ENCODE measurements at regions not wholly inside any gene's neighbourhood (a gene's known extent, or its start where the extent isn't known, plus 50 kb on each side); places are given as distances from the start of the nearest gene placed in this dataset.

DNA sequence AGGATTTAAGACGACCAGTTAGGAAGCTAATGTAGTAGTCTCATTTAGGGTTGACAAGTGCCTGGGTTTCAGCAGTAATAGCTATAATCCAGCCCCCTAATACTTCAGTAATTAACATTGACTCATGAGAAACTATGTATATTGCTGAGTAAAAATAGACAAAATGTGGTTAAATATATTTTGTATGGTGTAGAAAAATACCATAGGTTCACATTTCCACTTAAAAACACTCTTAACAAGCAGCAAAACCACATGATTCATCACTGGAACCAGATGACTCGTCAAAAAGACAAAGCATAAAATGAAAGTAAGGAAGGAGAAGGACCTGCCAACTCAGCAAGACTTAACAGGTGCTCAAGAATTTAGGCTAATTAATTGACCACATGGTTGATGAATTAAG is 288.9 kb downstream of the EFHB start:
- Histone ChIP-seq H3K4me1 (ENCODE audit: insufficient read depth, low read length) (no peaks in the 10 kb centered on the region), H3K4me3 (ENCODE audit: low read length in 2 of 2) (no peak overlapping the region), H3K27me3 (ENCODE audit: insufficient read depth, low read length) (no peaks in the 10 kb centered on the region), H3K27ac (ENCODE audit: low read depth, low read length) (no peak overlapping the region), H3K9me3 (ENCODE audit: control insufficient read depth in 1 of 2, low read length in 2 of 2) (no peaks in the 10 kb centered on the region), H3K36me3 (ENCODE audit: insufficient read depth, low read length) (no peaks in the 10 kb centered on the region)
- Mint-ChIP-seq H3K9me3 (peaks cover 0 to 16% (median 5%) of the 10 kb centered on the region in 8 donors), H3K4me3 (no peak overlapping the region), H3K36me3 (no peaks in the 10 kb centered on the region), H3K27me3 (no peaks in the 10 kb centered on the region), H3K27ac (no peak overlapping the region), H3K4me1 (no peaks in the 10 kb centered on the region)
- CTCF ChIA-PET (ENCODE audit: partially characterized antibody), result no interaction called here
- intact Hi-C loops (cut with micrococcal nuclease), result no loop called here
- POLR2A ChIA-PET (ENCODE audit: partially characterized antibody), result no interaction called here
- DNase-seq, result no peak

DNA sequence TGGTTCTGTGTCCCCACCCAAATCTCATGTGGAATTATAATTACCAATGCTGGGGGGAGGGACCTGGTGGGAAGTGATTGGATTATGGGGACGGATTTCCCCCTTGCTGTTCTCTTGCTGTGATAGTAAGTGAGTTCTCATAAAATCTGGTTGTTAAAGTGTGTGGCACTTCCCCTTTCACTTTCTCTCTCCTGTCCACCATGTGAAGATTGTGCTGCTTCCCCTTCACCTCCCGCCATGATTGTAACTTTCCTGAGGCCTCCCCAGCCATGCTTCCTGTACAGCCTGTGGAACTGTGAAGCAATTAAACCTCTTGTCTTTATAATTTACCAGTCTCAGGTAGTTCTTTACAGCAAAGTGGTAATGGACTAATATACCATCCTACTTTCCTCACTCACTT is 289.6 kb downstream of the EFHB start:
- H3K36me3 Mint-ChIP-seq, result no peaks in the 10 kb centered on the region
- Histone ChIP-seq H3K4me1 (ENCODE audit: insufficient read depth, low read length) (no peaks in the 10 kb centered on the region), H3K36me3 (ENCODE audit: insufficient read depth, low read length) (no peaks in the 10 kb centered on the region), H3K4me3 (ENCODE audit: low read length in 2 of 2) (no peak overlapping the region), H3K9me3 (ENCODE audit: control insufficient read depth in 1 of 2, low read length in 2 of 2) (no peaks in the 10 kb centered on the region), H3K27me3 (ENCODE audit: insufficient read depth, low read length) (no peaks in the 10 kb centered on the region), H3K27ac (ENCODE audit: low read depth, low read length) (no peak overlapping the region)
- intact Hi-C loops (cut with micrococcal nuclease), result no loop called here
- H3K27ac Mint-ChIP-seq, result no peak overlapping the region
- no peaks in the 10 kb centered on the region for H3K4me1 Mint-ChIP-seq
- POLR2A ChIA-PET (ENCODE audit: partially characterized antibody), result no interaction called here
- DNase-seq, result no peak
- H3K9me3 Mint-ChIP-seq, result peaks cover 0 to 12% (median 4%) of the 10 kb centered on the region in 8 donors
- CTCF ChIA-PET (ENCODE audit: partially characterized antibody), result no interaction called here
- H3K4me3 Mint-ChIP-seq, result no peak overlapping the region
- H3K27me3 Mint-ChIP-seq, result no peaks in the 10 kb centered on the region

DNA sequence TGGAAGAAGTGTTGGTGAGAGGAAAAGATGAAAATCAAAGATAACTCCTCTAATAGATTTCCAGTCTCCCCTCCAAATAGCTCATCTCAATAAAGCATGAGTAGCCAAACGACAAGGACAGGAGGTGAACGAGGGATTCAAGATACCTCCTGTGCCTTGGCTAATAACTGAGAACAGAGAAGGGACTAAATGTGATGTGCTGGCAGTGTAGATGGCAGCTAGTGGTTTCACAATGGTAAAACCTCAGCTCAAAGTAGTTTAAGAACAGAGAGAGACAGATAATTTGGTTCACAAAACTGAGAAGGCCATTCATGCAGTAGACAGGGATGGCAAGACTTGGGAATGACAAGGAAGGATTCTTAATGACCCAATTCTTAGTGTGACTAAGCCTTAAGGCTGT is 292.6 kb downstream of the EFHB start:
- intact Hi-C loops (cut with micrococcal nuclease), result no loop called here
- ChIA-PET CTCF (ENCODE audit: partially characterized antibody) (no interaction called here), POLR2A (ENCODE audit: partially characterized antibody) (no interaction called here)
- Histone ChIP-seq H3K4me3 (ENCODE audit: low read length in 2 of 2) (no peak overlapping the region), H3K4me1 (ENCODE audit: insufficient read depth, low read length) (no peaks in the 10 kb centered on the region), H3K27ac (ENCODE audit: low read depth, low read length) (no peak overlapping the region), H3K36me3 (ENCODE audit: insufficient read depth, low read length) (no peaks in the 10 kb centered on the region), H3K9me3 (ENCODE audit: control insufficient read depth in 1 of 2, low read length in 2 of 2) (no peaks in the 10 kb centered on the region), H3K27me3 (ENCODE audit: insufficient read depth, low read length) (no peaks in the 10 kb centered on the region)
- Mint-ChIP-seq H3K4me1 (no peaks in the 10 kb centered on the region), H3K27me3 (no peaks in the 10 kb centered on the region), H3K36me3 (no peaks in the 10 kb centered on the region), H3K4me3 (no peak overlapping the region), H3K27ac (no peak overlapping the region), H3K9me3 (peaks cover 6 to 14% (median 10%) of the 10 kb centered on the region in 8 donors)
- DNase-seq, result no peak

DNA sequence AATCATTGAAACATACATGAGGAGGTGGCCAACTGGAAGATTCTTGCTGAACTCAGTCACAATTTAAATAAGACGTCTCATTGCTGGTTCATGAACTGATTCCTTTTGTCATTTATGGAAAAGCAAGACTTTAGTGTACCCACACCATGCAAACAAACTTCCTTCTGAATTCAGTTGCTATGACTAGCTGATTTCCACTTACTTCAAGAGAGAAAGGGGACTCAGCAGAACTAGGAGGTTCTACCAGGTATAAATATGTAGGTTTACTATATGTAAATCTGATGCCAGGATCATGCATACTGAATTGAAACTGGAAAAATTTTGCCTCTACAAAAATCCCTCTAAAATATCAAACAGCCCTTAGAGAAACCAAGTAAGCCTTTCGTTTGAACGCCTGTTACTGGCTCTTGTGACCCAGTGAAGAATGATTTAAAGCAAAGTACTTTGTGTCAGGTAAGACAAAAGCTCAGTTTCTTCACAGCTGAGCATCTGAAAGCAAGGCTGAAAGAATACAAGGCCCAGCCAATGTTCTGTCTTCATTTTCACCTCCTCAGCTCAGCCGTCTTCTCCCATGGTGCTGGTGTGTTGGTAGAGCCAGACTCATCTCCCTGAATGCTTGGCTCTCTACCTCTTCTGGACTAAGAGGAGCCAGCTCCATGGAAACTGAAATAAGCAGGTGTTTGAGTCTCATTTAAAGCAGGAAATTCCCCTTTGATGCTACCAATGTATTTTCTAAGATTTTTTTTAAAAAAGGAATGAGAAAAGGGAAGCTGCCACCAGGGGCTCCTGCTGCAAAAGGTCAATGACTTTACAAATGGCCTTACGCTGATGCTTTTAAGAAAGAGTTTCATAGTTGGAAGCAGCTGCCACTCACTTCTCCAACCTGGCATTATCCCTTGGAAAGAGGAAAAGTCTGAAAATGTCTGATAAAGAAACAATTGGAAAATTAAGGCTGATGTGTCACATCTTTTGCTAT is 301.6 kb downstream of the EFHB start:
- POLR2A ChIA-PET (ENCODE audit: partially characterized antibody), result no interaction called here

DNA sequence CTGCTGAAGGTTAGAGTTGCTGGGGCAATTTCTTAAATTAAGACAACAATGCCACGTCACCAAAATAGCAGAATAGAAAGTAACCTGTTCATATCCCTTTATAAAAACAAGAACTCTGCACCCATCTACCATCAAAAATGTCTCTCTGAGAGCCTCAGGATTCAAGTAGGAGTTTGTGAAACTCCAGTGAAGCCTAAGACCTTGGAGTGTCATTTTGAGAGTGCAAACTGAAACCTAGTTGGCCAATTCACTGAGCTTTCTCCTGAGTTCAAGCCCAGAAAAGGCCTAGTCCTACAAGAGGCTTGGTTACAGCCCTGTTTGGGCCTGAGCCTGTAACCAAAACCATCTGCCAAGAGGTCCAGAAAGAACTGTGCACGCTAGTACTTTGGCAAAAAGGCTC is 335.1 kb downstream of the EFHB start:
- Mint-ChIP-seq H3K4me1 (no peaks in the 10 kb centered on the region), H3K9me3 (peaks cover 0 to 16% (median 8%) of the 10 kb centered on the region in 8 donors), H3K27ac (no peak overlapping the region), H3K36me3 (no peaks in the 10 kb centered on the region), H3K27me3 (no peaks in the 10 kb centered on the region), H3K4me3 (no peak overlapping the region)
- H3K27ac ChIP-seq (ENCODE audit: low read depth, low read length), result no peak overlapping the region
- H3K9me3 ChIP-seq (ENCODE audit: control insufficient read depth in 1 of 2, low read length in 2 of 2), result no peaks in the 10 kb centered on the region
- H3K36me3 ChIP-seq (ENCODE audit: insufficient read depth, low read length), result no peaks in the 10 kb centered on the region
- ChIA-PET POLR2A (ENCODE audit: partially characterized antibody) (no interaction called here), CTCF (ENCODE audit: partially characterized antibody) (no interaction called here)
- no peak for DNase-seq
- H3K4me1 ChIP-seq (ENCODE audit: insufficient read depth, low read length), result no peaks in the 10 kb centered on the region
- no peaks in the 10 kb centered on the region for H3K27me3 ChIP-seq (ENCODE audit: insufficient read depth, low read length)
- intact Hi-C loops (cut with micrococcal nuclease), result no loop called here
- H3K4me3 ChIP-seq (ENCODE audit: low read length in 2 of 2), result no peak overlapping the region

More for the DNA sequence above, 301.6 kb downstream of the EFHB start:
- Histone ChIP-seq H3K4me3 (ENCODE audit: low read length in 2 of 2) (no peak overlapping the region), H3K4me1 (ENCODE audit: insufficient read depth, low read length) (no peaks in the 10 kb centered on the region), H3K36me3 (ENCODE audit: insufficient read depth, low read length) (no peaks in the 10 kb centered on the region), H3K27me3 (ENCODE audit: insufficient read depth, low read length) (no peaks in the 10 kb centered on the region), H3K27ac (ENCODE audit: low read depth, low read length) (no peak overlapping the region), H3K9me3 (ENCODE audit: control insufficient read depth in 1 of 2, low read length in 2 of 2) (no peaks in the 10 kb centered on the region)
- Mint-ChIP-seq H3K27me3 (no peaks in the 10 kb centered on the region), H3K4me3 (no peak overlapping the region), H3K4me1 (no peaks in the 10 kb centered on the region), H3K36me3 (no peaks in the 10 kb centered on the region), H3K9me3 (peaks cover 0 to 13% (median 3%) of the 10 kb centered on the region in 8 donors), H3K27ac (no peak overlapping the region)
- intact Hi-C loops (cut with micrococcal nuclease), result no loop called here
- CTCF ChIA-PET (ENCODE audit: partially characterized antibody), result no interaction called here
- no peak for DNase-seq

DNA sequence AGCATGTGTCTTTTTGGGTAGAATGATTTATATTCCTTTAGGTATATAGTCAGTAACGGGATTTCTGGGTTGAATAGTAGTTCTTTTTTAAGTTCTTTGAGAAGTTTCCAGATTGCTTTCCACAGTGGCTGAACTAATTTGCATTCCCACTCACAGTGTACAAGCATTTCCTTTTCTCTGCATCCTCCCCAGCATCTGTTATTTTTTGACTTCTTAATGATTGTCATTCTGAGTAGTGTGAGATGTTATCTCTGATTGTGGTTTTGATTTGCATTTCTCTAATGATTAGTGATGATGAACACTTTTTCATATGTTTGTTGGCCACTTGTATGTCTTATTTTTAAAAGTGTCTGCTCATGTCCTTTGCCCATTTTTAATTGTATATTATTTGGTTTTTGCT is 337.6 kb downstream of the EFHB start:
- no peaks in the 10 kb centered on the region for H3K36me3 Mint-ChIP-seq
- H3K4me1 Mint-ChIP-seq, result no peaks in the 10 kb centered on the region
- H3K4me3 ChIP-seq (ENCODE audit: low read length in 2 of 2), result no peak overlapping the region

DNA sequence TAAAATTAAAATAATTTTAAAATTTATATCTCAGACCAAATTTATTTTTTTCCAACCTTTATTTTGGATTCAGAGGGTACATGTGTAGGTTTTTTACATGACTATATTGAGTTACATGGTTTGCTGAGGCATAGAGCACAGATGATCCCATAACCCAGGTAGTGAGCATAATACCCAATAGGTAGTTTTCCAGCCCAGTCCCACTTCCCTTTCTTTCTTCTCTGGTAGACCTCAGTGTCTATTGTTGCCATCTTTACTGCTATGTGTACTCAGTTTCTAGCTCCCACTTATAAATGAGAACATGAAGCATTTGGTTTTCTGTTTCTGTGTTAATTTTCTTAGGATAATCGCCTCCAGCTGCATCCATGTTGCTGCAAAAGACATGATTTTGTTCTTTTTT is 338.1 kb downstream of the EFHB start:
- Mint-ChIP-seq H3K9me3 (peaks cover 0 to 14% (median 6%) of the 10 kb centered on the region in 8 donors), H3K4me3 (no peak overlapping the region), H3K36me3 (no peaks in the 10 kb centered on the region), H3K27me3 (no peaks in the 10 kb centered on the region), H3K4me1 (no peaks in the 10 kb centered on the region), H3K27ac (no peak overlapping the region)
- intact Hi-C loops (cut with micrococcal nuclease), result no loop called here
- no peaks in the 10 kb centered on the region for H3K9me3 ChIP-seq (ENCODE audit: control insufficient read depth in 1 of 2, low read length in 2 of 2)
- no peaks in the 10 kb centered on the region for H3K4me1 ChIP-seq (ENCODE audit: insufficient read depth, low read length)
- H3K36me3 ChIP-seq (ENCODE audit: insufficient read depth, low read length), result no peaks in the 10 kb centered on the region
- ChIA-PET POLR2A (ENCODE audit: partially characterized antibody) (no interaction called here), CTCF (ENCODE audit: partially characterized antibody) (no interaction called here)
- H3K4me3 ChIP-seq (ENCODE audit: low read length in 2 of 2), result no peak overlapping the region
- no peak overlapping the region for H3K27ac ChIP-seq (ENCODE audit: low read depth, low read length)
- no peaks in the 10 kb centered on the region for H3K27me3 ChIP-seq (ENCODE audit: insufficient read depth, low read length)
- no peak for DNase-seq

More for the DNA sequence above, 337.6 kb downstream of the EFHB start:
- DNase-seq, result no peak
- Histone ChIP-seq H3K4me1 (ENCODE audit: insufficient read depth, low read length) (no peaks in the 10 kb centered on the region), H3K27me3 (ENCODE audit: insufficient read depth, low read length) (no peaks in the 10 kb centered on the region), H3K27ac (ENCODE audit: low read depth, low read length) (no peak overlapping the region), H3K36me3 (ENCODE audit: insufficient read depth, low read length) (no peaks in the 10 kb centered on the region), H3K9me3 (ENCODE audit: control insufficient read depth in 1 of 2, low read length in 2 of 2) (no peaks in the 10 kb centered on the region)
- ChIA-PET POLR2A (ENCODE audit: partially characterized antibody) (no interaction called here), CTCF (ENCODE audit: partially characterized antibody) (no interaction called here)
- H3K27ac Mint-ChIP-seq, result no peak overlapping the region
- H3K9me3 Mint-ChIP-seq, result peaks cover 0 to 14% (median 6%) of the 10 kb centered on the region in 8 donors
- intact Hi-C loops (cut with micrococcal nuclease), result no loop called here
- no peaks in the 10 kb centered on the region for H3K27me3 Mint-ChIP-seq
- no peak overlapping the region for H3K4me3 Mint-ChIP-seq

Measured in CD4-positive, alpha-beta memory T cell (primary cell).